Stimulated activated CD4-positive, alpha-beta T cell treated with anti-CD3 and anti-CD28 coated beads, Interleukin-4, amount 100 ng/mL, for 24 hours (primary cell): ENCODE measurements at regions not wholly inside any gene's neighbourhood (a gene's known extent, or its start where the extent isn't known, plus 50 kb on each side); places are given as distances from the start of the nearest gene placed in this dataset.
"Not testable (repeated sequence)": the region's sequence is repeated elsewhere in the genome, so short reads cannot be mapped to it uniquely, and the experiment has no call there.

ENCODE experiments used
- DNase-seq: peaks from one replicate; pipeline ENCODE4 v3.0.0-alpha.2; 2020

DNA sequence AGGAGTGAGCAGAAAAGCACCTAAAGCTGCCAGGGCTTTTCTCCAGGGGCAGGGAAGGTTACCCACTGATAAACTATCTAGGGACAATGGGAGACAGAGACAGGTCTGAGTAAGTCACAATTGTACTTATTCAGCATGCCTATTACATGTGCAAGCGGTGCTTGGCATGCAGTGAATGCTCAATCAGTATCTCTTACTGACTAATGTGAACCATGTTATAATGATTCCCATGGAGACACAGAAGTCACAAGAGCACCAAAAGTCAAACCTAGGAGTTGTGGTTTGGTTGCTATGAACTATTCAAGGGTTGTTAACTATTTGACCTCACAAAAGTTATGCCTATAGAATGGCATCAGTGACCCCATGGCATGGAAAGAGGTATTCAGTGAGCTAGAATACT, 50.0 kb upstream of the RASGRP1 start:
- DNase-seq, result no peak

DNA sequence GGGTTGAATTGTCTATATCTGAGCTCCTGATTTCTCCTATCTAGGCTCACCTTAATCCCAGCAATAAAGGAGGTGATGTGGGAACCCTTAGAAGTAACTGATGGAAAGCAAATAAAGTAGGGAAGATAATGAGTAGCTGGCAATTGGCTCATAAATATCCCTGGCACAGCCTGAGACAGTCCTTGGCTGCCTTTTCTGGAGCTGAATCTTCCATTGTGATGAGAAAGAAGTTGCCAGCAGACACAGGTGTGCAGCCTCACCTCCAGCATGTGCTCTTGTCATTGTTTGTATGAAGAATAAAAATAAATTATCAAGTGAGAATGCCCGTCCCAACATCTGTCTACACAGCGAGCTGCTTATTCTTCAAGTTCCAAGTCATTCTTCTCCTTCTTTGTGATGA, 53.2 kb upstream of the RASGRP1 start:
- DNase-seq, result no peak

DNA sequence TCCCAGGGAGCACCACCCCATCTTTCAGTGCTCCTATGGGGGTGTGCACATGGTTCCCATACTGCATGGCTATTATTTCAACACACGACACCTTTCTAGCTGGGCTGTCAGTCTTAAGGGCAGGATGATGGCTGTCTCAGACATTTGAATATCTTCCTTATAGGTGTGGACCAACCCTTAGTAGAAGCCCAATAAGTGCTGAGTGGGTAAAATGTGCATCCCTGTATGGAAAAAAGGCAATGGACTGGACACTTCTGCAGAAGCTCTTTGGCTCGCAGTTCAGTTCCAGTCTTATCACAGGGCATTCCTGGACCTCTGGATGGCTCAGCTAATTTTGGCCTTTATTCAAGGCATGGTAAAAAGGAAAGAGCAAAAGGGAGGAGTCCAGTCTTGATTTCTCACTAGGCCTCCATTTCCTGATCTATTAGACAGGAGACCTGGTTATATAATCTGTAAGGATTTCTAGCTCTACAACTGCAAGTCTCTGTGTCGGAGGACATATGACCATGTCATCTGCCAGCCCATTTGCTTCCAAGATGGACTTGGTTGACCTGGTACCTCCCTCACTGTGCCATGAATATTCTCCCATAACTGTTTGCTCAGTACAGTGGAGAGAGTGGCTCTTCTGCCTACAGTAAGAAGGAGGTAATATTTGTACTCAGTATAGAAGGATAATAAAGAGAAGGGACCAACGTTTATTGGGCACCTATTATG, 53.8 kb upstream of the RASGRP1 start:
- no peak for DNase-seq

DNA sequence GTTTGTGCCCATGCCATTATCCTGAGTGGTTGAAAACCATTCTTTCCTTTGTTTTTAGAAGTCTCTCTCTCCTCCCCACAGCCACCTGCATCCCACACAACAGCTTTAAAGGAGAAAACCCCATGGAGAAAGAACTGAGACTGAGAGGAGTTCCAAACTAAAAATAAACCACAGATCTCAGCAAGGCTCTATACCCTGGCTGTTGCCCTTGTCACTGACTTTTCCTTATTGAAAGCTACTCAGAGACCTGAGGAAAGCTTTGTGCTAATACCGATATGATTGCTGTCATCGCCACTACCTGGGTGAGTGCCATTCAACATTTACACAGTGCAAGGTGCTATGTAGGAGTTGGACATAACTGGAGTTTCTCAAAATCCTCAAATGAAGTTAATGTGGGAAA, 55.5 kb upstream of the RASGRP1 start:
- DNase-seq, result no peak

DNA sequence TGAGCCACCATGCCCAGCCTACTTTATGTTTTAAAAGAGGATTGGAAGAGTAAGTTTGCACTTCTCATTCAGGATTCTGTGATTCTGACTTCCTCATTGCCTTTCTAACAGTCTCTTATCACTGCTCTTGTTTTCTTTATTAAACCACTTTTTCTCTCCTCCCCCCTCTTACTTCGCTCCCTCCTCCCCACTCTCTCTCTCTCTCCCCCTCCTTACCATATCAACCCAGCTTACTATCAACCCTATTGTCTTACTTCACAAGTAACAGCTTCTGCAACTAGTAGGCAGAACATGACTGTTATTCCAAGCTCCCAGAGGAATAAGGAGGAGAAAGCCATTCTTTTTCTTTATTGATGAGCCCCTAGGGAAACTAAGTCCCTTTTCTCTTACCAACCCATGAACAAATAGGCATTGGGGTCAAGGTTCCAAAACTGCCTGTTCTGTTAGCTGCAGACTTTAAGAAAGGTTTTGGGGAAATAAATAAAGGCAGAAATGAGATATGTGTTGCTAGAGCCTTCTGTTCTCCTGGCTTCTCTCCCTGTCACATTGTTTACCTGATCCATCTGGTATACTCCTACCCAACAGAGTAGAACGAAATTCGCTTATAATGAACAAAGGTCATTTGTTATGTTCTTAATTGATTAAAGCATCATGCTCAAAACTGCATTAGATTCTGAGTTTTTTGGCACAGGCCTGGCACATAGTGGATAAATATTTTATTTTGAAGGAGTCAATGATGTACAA, 56.4 kb upstream of the RASGRP1 start:
- no peak for DNase-seq

DNA sequence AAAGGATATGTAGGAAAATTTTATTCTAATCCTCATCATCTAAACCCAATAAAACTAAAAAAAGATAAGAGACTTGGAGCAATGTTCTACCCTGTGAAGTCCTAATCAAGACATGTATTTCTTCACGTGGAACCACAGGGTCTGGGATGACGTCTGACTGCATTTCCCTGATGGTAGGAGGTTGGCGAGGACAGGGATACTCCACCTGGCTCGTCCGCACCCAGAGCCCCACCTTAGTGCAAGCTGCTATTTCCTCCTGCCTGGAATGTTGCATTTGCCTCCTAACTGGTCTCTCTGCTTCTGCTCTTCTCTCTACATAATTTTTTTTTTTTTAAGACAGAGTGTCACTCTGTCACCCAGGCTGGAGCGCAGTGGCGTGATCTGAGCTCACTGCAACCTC, 57.7 kb upstream of the RASGRP1 start:
- no peak for DNase-seq

DNA sequence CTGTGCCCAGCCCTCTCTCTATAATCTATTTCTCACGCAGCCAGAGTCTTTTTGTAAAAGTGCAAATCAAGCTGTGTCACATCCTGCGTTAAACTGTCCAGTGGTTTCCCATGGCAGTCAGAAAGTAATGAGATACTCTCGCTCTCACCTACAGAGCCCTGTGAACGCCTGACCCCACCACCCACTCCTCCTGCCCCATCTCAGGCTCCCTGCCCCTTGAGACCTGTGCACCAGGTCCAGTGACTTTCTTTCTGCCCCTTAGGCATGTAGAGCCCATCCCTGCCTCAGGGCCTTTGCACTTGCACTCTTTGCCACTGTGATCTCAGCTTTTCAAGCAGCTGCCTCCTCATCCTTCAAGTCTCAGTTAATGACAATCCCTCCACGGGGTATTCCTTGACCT, 58.3 kb upstream of the RASGRP1 start:
- no peak for DNase-seq

DNA sequence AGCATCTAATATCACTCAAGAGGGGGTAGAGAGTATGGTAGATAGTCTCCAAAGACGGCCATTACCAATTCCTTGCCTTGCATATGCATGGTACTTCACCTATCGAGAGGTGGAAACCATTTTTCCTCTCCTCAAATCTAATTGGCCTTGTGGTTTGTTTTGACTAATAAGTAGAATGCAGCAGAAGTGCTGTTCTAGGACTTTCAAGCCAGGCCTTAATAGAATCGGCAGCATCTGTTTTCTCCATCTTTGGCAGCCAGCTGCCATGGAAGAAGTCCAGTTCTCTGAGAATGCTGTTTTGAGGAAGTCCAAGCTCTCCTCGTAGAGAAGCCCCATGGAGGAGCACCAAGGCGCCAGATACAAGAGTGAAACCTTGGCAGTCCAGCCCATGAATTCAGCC, 59.1 kb upstream of the RASGRP1 start:
- no peak for DNase-seq

DNA sequence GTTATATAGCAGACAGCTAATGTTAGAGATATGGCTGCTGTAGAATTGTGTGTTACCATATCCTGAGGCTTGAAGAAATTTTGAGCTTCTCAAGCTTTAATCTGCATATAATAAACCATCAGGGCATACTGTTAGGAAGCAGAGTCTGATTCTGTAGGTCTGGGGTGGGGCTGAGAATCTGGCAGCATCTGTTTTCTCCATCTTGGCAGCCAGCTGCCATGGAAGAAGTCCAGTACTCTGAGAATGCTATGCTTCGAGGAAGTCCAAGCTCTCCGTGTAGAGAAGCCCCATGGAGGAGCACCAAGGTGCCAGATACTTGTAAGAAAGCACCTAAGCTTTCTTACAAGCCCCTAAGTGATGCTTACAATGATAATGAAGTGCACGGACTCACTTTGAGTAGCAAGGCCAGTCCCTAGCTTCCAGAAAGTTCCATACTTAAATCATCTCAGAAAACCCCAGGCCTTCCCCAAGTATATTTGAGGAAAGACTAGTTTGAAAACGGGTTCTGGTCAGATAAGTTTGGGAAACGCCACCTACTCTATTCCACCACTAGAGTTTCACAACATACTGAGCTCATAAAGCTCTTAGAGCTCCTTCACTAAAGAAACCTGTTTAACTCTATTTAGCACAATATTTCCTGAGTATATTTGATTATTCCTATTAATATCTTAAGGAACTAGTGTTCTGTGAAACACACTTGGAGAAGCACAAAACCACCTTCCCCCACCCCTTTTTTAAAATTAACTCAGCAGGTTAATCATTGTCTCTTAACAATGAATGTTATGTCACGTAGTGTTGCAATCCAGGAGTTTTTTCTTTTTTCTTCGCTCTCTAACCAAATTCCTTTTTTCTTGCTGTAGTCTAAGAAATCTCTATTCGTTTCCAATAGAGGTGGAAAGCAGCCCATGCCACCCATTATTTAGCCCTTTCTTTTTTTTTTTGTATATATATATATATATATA, 59.9 kb upstream of the RASGRP1 start:
- no peak for DNase-seq

DNA sequence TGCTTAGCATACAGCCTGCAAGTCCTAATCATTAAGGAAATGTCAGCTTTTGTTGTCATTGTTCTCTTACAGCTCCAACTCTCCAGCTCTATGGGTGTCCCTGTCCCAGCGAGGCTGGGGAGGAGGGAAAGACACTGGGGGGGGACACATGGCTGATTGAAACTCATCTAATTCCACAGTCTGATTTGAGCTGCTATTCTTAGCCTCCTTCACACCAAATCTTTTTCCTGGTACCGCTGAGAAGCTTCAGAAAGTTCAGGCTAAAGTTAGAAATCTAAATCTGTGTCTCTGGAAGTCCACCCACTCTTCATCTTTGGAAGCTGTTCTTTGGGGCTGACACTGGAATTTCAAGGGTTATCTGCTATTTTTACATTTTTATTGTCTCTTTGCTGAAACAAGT, 61.3 kb upstream of the RASGRP1 start:
- no peak for DNase-seq

DNA sequence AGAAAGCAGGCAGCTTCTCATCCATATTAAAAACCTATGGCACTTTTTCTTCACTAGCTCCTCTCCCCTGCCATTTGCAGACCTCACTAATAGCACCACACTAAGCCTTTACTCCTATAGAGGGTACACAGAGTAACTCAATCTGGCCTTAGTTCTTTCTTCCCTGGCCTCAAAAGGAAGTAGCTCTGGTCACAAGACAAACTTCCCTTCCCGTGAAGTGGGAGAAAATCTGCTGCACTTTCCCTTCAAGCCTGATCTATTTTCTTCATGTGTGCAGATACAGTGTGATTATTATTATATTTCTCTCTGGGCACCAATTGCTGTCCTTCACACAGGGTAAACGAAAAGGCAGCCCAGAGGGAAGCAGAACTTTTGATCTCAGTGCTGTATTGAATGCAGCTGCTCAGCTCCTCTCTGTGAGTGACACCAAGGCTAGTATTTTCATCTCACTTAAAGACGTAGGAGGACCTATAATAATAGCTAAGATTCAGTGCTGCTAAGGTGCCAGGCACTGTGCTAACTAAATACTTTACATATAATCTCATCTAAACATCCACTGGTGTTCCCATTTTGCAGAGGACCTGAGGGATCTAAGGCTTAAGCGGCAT, 61.9 kb upstream of the RASGRP1 start:
- no peak for DNase-seq

DNA sequence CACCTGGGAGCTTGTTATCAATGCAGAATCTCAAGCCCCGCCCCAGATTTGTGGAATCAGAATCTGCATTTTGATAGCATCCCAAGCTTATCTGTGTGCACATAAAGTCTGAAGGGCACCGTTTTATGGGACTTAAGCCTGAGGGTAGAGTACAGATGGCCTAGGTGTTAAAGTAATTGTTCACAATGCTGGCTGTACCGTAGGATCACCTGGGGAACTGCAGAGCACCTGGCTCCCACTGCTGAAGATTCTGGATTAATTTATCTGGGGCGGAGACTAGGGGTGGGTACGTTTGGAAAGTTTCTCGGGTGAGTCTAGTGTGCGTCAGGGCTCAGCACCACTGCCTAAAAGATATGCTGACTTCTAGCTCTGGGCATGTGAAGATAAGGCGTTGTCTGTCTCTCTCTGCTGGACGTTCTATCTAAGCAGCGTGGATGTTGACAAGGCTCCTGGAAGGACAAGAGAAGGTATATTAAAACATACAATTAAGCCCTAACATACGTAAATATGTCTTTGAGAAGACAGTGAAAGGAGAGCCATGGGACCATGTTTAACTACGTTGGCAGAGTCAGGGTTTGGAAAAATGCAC, 63.2 kb upstream of the RASGRP1 start:
- DNase-seq, result no peak

DNA sequence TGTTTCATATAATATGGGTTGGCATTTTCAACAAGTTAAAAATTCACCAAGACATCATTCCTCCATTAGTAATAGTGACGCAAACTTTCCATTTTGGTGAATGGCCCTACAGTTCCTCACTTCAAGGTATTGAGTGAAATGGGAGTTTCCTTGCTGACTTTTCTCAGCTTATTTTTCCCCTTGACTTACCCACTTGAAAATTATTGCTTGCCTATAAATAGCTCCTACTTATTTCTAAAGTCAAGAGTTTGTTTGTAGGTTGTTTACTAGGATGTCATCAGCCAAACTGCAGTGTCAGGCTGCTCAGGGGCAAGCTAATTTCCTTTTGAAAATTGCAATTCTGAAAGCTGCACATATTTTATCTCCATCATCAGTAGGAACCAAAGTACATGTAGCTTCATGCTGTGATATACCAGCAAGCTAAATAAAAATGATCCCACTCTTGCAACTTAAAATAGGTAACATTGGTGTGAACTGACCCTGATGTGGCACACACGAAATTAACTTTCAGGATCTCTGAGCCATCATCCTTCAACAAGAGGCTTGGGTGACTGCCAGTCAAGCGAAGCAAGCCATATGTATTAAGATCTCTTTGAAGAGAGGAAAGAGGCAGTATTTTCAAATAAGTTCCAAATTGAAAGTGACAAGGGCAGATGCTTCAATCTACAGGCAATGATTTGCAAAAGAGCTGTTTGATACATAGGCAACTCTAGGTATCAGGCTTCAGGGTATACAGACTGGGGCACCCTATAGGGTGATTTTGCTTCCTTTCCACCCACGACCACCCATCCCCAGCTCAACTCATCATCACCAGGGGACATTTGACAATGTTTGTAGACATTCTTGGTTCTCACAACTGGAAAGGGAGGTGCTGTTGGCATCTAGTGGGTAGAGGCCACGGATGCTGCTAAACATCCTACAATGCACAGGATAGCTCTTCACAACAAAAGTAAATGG, 66.8 kb upstream of the RASGRP1 start:
- no peak for DNase-seq

DNA sequence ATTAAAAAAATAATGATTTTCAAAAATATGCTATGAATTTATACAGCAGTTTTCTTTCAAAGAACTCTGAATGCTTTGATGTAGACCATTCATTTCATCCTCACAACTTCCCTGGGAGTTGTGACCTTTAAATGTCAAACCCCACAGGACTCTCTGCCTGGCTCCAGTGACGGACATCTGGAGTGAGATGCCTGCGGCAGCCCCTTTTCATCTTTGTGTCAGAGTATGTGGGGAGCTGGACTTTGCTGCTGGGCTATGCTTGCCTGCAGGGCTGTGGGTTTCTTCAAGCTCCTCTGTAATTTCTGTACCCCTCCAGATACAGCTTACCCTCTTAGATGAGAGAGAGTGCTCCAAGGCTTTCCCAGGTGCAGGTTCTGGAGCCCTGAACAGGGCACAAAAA, 70.6 kb upstream of the RASGRP1 start:
- no peak for DNase-seq

DNA sequence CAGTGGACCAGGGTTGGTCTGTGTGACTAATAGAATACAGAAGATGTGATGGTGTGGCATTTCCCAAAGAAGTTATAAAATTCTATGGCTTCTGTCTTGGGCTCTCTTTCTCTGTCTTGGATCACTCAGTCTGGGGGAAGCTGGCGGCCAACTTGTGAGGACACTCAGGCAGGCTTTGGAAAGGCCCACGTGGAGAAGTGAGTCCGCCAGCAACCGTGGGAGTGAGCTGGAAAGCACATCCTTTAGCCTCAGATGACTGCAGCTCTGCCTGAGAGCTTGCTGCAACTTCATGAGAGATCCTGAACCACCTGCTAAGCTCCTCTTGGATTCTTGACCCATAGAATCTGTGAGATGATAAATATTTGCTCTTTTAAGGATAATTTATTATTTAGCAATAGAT, 72.0 kb upstream of the RASGRP1 start:
- DNase-seq, result no peak

DNA sequence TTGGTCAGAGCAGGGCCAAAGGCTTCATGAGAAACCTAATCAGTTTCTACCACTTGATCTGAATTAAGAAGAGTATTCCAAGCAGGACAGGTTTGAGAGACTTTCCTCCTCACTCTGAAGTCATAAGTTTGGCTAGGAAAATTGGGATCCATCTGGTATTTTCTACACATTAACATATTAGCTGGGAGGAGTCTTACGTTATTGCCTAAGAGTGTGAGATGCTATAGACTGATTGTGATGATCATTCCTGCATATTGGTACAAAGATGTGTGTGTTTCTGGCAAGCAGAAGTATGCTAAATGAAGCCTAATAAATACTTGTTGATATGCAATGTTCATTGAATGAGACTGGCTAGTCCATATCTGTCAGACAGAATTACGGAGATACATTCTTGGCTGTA, 73.5 kb upstream of the RASGRP1 start:
- no peak for DNase-seq

DNA sequence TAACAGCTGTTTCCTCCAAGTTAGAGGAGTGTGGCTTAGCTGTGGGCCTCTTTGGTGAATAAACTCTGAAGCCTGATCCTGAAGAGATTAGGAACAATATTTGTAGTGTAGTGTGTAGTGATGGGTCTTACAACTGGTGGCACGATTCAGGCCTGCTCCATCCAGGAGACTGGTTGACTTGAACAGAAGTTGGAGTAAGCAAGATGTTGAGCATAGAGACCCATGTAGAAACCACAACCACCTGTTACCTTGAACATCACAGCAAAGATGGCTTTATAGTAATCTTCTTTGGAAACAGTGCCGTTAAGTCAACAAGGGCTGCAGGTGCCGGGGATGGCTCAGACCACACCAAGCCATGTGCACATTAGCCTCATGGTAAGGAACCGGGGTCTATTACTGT, 74.2 kb upstream of the RASGRP1 start:
- DNase-seq, result no peak

DNA sequence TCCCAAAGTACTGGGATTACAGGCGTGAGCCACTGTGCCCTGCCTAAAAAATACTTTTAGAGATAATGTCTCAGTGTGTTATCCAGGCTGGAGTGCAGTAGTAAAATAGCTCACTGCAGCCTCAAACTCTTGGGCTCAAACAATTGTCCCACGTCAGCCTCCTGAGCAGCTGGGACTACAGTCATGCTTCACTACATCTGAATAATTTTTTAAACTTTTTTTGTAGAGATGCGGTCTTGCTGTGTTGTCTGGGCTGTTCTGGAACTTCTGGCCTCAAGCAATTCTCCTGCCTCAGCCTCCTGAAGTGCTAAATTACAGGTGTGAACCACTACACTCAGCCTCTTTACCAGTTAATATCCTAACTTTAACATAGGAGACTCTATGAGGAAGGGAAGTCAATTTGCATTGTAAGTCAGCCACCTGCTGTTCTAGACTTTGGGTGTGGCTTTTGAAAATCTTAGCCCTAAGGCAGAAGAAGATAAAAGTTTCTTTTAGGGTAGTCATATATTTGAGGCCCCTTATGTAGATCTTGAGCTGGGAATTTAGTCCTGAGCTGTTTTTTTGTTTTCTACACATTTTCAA, 78.2 kb upstream of the RASGRP1 start:
- DNase-seq, result no peak

DNA sequence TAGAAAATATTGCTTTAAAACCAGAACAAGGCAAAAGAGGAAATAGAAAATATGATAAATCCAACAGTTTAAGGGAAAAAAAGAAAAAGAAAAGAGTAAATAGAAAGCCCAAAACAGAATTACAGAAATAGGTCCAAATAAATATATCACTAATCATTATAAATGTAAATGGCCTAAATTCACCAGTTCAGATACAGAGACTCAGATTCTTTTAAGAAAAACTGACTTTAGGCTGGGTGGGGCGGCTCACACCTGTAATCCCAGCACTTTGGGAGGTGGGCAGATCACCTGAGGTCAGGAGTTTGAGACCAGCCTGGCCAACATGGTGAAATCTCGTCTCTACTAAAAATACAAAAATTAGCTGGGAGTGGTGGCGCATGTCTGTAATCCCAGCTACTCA, 79.7 kb upstream of the RASGRP1 start:
- not testable (repeated sequence) for DNase-seq

DNA sequence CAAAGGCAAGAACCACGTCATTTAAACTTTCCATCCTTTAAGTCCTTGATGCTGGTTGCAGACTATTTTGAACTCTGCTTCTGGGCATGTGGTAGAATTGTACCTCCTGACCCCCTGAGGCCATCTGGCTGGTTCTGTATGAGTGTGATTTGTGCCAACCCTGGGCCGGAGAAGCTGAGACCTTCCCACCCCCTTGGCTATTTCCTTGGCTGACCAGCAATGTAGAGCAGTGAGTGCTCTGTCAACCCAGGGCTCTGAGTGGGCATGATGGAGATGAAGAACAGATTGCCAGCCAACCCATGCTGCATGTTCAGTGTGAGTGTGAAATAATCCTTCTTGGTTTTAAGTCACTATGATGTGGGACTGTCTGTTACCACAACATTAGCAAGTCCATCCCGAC, 82.1 kb upstream of the RASGRP1 start:
- DNase-seq, result no peak

DNA sequence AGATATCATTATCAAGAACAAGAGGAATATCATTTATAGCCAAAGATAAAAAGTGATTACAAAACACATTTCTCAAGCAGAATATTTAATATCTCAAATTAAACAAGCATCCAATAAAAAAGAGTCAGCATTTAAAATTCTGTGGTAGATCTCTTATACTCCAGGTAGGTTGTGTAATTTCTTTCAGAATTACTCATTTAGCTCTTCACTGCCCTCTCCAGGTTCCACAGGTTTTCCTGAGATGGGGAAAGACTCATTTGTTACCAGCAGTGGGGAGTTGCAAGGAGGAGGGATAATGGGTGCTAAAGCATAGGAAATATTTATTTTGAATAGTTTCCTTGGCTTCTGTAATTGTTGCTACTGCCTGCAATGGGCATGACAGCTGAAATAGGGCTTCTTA, 83.1 kb upstream of the RASGRP1 start:
- DNase-seq, result no peak
